ENCODE measurements at regions not wholly inside any gene's neighbourhood (a gene's known extent, or its start where the extent isn't known, plus 50 kb on each side); places are given as distances from the start of the nearest gene placed in this dataset.

DNA sequence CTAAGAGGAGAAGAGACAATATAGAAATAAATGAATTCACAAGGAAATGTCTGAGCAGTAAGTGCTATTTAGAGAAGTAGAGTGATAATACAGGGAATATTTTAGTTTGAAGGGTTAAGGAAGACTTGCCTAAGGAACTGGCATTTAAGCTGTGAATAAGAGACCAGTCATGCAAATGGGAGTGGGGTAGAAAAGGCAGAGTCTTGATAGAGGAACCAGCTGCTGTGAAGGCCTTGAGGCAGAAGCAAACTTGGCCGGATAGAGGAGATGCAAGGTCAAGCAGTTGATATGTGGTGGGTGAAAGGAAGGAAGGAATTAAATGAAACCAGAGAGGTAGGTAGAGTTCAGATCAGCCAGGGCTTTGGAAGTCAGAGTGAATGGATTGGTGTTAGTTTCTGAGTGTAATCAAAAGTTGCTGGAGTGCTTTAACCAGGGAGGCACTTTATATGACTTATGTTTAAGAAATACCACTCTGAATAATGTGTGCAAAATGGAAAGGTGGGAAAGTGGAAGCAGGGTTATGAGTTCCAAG lies 198.4 kb upstream of the SESN3 start:
- no peaks in the 10 kb centered on the region for H3K9me3 ChIP-seq
- H3K4me1 ChIP-seq, result peaks cover 5% of the 10 kb centered on the region
- no peak overlapping the region for H3K27ac ChIP-seq
- no peaks in the 10 kb centered on the region for H3K36me3 ChIP-seq
- no peaks in the 10 kb centered on the region for H3K27me3 ChIP-seq
- 55% methylated on average over 1 of the region's 1 CpG for WGBS
- no peak overlapping the region for H3K4me3 ChIP-seq
- TF ChIP-seq CTCF (IDR thresholded peaks at IDR 0.05) (no peak), EP300 (IDR thresholded peaks at IDR 0.05) (no peak), POLR2AphosphoS5 (IDR thresholded peaks at IDR 0.05) (no peak), POLR2A (IDR thresholded peaks at IDR 0.05) (no peak)
- no peak for DNase-seq (ENCODE audit: low spot score in 2 of 2)

DNA sequence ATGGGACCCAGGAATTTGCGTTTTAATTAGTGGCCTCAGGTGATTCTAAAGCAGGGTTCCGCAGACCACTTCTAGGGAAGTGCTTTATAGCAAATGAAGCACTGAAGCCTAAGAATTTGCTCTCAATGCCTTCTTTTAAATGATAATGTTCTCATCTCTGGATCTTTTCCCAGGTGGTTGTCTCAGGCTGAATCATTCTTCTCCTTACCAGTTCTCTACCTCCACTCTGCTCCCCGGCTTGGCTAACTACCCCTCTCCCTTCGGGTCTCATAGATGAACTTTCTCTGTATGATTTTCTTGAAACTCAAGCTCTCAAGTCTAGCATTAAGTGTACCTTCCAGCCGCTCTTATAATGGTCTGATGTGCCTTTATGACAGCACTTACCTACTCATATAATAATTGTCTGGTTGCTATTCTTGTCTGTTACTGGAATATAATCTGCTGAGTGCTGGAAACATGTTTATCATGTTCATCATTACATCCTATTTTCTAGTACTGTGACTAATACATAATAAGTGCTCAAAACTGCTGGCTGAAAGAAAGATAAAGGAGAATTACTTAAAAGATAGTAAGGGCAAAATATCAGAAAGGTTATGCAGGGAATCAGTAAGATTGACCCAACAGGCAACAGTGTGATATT lies 195.9 kb upstream of the SESN3 start:
- Histone ChIP-seq H3K9me3 (no peaks in the 10 kb centered on the region), H3K4me1 (peaks cover 5% of the 10 kb centered on the region), H3K27ac (no peak overlapping the region), H3K4me3 (no peak overlapping the region), H3K27me3 (no peaks in the 10 kb centered on the region), H3K36me3 (no peaks in the 10 kb centered on the region)
- no peak for DNase-seq (ENCODE audit: low spot score in 2 of 2)
- 62% methylated on average over 5 of the region's 5 CpGs for WGBS
- TF ChIP-seq EP300 (IDR thresholded peaks at IDR 0.05) (no peak), POLR2A (IDR thresholded peaks at IDR 0.05) (no peak), CTCF (IDR thresholded peaks at IDR 0.05) (no peak), POLR2AphosphoS5 (IDR thresholded peaks at IDR 0.05) (no peak)

- Histone ChIP-seq H3K27me3 (no peaks in the 10 kb centered on the region), H3K36me3 (no peaks in the 10 kb centered on the region), H3K4me3 (no peak overlapping the region), H3K27ac (no peak overlapping the region), H3K4me1 (no peaks in the 10 kb centered on the region), H3K9me3 (no peaks in the 10 kb centered on the region)
- no peak for DNase-seq (ENCODE audit: low spot score in 2 of 2)
- 86% methylated on average over 2 of the region's 2 CpGs for WGBS
- TF ChIP-seq CTCF (IDR thresholded peaks at IDR 0.05) (no peak), POLR2AphosphoS5 (IDR thresholded peaks at IDR 0.05) (no peak), EP300 (IDR thresholded peaks at IDR 0.05) (no peak), POLR2A (IDR thresholded peaks at IDR 0.05) (no peak)
Measured at GRCh38 chr11:95419915-95420314, 188.9 kb upstream of the SESN3 start.

GRCh38 chr11:95418916-95419315 lies 187.9 kb upstream of the SESN3 start:
- 97% methylated on average over 1 of the region's 1 CpG for WGBS

More at GRCh38 chr11:95418916-95419315, 187.9 kb upstream of the SESN3 start:
- Histone ChIP-seq H3K4me3 (no peak overlapping the region), H3K9me3 (no peaks in the 10 kb centered on the region), H3K27me3 (no peaks in the 10 kb centered on the region), H3K4me1 (peaks cover 2% of the 10 kb centered on the region), H3K36me3 (no peaks in the 10 kb centered on the region), H3K27ac (no peak overlapping the region)
- TF ChIP-seq POLR2AphosphoS5 (IDR thresholded peaks at IDR 0.05) (no peak), POLR2A (IDR thresholded peaks at IDR 0.05) (no peak), CTCF (IDR thresholded peaks at IDR 0.05) (no peak), EP300 (IDR thresholded peaks at IDR 0.05) (no peak)
- no peak for DNase-seq (ENCODE audit: low spot score in 2 of 2)
